Esophagus squamous epithelium (tissue), 4 donors: ENCODE measurements at regions not wholly inside any gene's neighbourhood (a gene's known extent, or its start where the extent isn't known, plus 50 kb on each side); places are given as distances from the start of the nearest gene placed in this dataset.

Experiments used
- POLR2A ChIP-seq, 4 donors: fragments of 450-650 bp; IDR thresholded peaks; one replicate each; pipeline ENCODE4 v1.6.1; 2017; ENCODE audit warnings: antibody characterized with exemption in 4 of 4, mild to moderate bottlenecking in 4 of 4, moderate library complexity in 3 of 4
- TF ChIP-seq, protein P1 (sequence below), 6 experiments: fragments of 450-650 bp in 4 of 6; fragments of 200-600 bp in 2 of 6; sonication (generic) in 2 of 6; IDR thresholded peaks; one replicate each; pipeline ENCODE4 v1.5.1; 2016 to 2019; ENCODE audit warnings: antibody characterized with exemption in 6 of 6, mild to moderate bottlenecking in 4 of 6, moderate library complexity in 4 of 6

DNA sequence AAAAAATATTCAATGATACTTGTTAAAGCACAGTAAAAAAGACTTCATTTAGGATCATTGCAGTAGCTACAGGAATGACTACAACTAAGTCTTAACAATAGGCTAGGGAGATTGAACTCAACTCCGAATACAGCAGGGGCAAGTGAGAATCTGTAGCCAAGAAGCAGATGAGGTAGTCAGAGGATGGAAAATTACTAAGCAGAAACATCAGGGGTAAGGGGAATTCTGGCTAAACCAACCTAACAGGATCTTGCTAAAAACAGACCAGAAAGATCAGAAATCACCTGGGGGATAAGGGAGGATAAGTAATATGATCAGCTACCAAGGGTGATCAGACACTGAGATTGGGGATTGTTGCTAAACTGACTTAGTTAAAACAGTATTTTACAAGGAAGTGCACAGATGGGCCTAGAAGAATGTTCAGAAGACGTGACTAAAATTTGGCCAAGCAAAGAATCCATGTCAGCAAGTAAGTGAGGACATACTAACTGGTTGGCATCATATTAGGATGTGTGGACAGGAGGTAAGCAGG, 217.5 kb downstream of the TENT5A start:
- TF ChIP-seq, protein P1, sequence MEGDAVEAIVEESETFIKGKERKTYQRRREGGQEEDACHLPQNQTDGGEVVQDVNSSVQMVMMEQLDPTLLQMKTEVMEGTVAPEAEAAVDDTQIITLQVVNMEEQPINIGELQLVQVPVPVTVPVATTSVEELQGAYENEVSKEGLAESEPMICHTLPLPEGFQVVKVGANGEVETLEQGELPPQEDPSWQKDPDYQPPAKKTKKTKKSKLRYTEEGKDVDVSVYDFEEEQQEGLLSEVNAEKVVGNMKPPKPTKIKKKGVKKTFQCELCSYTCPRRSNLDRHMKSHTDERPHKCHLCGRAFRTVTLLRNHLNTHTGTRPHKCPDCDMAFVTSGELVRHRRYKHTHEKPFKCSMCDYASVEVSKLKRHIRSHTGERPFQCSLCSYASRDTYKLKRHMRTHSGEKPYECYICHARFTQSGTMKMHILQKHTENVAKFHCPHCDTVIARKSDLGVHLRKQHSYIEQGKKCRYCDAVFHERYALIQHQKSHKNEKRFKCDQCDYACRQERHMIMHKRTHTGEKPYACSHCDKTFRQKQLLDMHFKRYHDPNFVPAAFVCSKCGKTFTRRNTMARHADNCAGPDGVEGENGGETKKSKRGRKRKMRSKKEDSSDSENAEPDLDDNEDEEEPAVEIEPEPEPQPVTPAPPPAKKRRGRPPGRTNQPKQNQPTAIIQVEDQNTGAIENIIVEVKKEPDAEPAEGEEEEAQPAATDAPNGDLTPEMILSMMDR (IDR thresholded peaks at IDR 0.05) = no peak
- no peak for TF ChIP-seq POLR2A (IDR thresholded peaks at IDR 0.05)
